ENCODE measurements at regions not wholly inside any gene's neighbourhood (a gene's known extent, or its start where the extent isn't known, plus 50 kb on each side); places are given as distances from the start of the nearest gene placed in this dataset.

DNA sequence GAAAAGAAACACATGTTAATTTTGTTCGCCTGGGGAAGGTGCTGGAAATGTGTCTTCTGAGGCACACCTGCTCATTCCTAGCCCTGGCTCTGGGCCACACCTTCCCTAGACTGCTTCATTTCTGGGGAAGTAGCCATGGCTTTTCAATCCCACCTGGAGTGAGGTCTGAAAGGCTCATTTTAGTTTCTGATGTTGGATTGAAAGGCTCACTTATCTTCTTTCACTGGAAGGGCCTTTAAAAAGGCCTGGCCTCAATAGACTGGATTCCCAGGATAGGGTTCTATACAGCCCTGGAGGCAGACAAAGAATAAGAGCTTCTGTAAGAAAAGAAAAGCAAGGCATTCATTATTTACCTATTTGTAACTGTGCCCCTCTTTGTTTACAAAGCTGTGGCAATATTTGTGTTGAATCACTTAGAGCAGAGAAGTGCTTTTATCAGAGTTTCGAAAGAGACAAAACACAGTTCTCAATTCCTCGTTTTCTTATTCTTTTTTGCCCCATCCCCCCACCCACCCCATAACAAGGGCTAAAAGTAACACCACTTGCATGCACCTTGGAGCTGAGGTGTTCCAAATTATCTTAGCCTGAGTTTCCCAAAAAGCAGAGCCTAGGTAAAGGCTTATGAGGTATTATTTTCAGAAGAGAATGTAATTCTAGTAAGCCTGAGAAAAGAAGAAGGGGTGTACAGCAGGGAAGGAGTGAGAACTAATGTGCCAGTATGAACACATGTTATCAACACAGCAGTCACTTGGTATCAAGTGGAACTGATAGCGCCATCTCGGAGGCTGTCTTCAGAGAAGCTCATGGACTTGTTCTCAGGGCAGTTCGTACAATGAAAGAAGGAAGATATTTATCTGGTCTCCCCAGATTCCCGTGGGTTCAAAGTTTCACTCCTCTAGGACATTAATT is 413.1 kb downstream of the KCTD16 start:
- dilution Hi-C loops (cut with MboI; ENCODE audit: extremely low pct_ligation_motif_present, low sequenced_read_pairs) = no loop called here
- no peaks in the 10 kb centered on the region for H3K9me1 ChIP-seq (ENCODE audit: control insufficient read depth, extremely low read depth, insufficient read depth, low read length)
- no peaks in the 10 kb centered on the region for H3K9me3 ChIP-seq (ENCODE audit: control insufficient read depth, low read depth, low read length)
- no peaks in the 10 kb centered on the region for H3K79me2 ChIP-seq (ENCODE audit: control insufficient read depth, insufficient read depth, low read length)
- no peaks in the 10 kb centered on the region for H4K20me1 ChIP-seq (ENCODE audit: control insufficient read depth, extremely low read depth, insufficient read depth, low read length)
- H3K4me2 ChIP-seq (ENCODE audit: control insufficient read depth, extremely low read depth, insufficient read depth, low read depth, low read length) = no peak overlapping the region
- H3K27me3 ChIP-seq (ENCODE audit: control insufficient read depth, extremely low read depth, insufficient read depth, low read length) = no peaks in the 10 kb centered on the region
- DNase-seq (ENCODE audit: low read depth, low spot score) = no peak
- no peaks in the 10 kb centered on the region for H3K4me1 ChIP-seq (ENCODE audit: control insufficient read depth, extremely low read depth, insufficient read depth, low read length)
- TF ChIP-seq, protein P1, sequence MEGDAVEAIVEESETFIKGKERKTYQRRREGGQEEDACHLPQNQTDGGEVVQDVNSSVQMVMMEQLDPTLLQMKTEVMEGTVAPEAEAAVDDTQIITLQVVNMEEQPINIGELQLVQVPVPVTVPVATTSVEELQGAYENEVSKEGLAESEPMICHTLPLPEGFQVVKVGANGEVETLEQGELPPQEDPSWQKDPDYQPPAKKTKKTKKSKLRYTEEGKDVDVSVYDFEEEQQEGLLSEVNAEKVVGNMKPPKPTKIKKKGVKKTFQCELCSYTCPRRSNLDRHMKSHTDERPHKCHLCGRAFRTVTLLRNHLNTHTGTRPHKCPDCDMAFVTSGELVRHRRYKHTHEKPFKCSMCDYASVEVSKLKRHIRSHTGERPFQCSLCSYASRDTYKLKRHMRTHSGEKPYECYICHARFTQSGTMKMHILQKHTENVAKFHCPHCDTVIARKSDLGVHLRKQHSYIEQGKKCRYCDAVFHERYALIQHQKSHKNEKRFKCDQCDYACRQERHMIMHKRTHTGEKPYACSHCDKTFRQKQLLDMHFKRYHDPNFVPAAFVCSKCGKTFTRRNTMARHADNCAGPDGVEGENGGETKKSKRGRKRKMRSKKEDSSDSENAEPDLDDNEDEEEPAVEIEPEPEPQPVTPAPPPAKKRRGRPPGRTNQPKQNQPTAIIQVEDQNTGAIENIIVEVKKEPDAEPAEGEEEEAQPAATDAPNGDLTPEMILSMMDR (optimal IDR thresholded peaks at IDR 0.05 in 1 of 3, IDR thresholded peaks at IDR 0.05 in 1 of 3, conservative IDR thresholded peaks at IDR 0.05 in 1 of 3; ENCODE audit: extremely low read depth in 1 of 3, insufficient read depth in 2 of 3, low read length in 3 of 3) = no peak
- TF ChIP-seq EZH2 (IDR thresholded peaks at IDR 0.05; ENCODE audit: low read length) = no peak
- H3K27ac ChIP-seq (ENCODE audit: control insufficient read depth, insufficient read depth, low read length) = no peak overlapping the region
- no peak for FAIRE-seq
- H3K4me3 ChIP-seq (ENCODE audit: control insufficient read depth in 2 of 3, extremely low read depth in 1 of 3, insufficient read depth in 2 of 3, low read depth in 1 of 3, low read length in 3 of 3) = no peak overlapping the region
- H2AFZ ChIP-seq (ENCODE audit: control insufficient read depth, low read length) = no peak overlapping the region
- H3K36me3 ChIP-seq (ENCODE audit: control insufficient read depth in 2 of 2, extremely low read depth in 1 of 2, insufficient read depth in 2 of 2, low read length in 2 of 2) = no peaks in the 10 kb centered on the region
- no peak overlapping the region for H3K9ac ChIP-seq (ENCODE audit: control insufficient read depth, extremely low read depth, insufficient read depth, low read length)

DNA sequence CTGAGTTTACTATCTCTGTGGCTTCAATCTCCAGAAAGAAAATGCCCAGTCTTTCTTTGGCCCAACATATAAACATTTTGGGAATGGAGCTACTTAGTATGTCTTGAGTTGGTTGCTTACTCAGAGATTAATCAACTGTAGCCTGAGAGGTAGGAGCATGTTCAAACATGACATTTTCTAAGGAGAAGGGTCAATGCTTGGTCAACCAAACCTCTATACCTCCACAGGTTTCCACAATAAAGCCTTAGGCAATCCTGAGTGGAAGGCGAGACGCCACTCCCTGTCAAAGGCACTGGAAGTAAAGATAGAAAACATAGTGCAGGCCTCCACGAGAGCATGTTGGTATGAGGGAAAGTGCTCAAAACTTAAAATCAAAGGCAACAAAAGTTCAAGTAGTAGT is 411.4 kb downstream of the KCTD16 start:
- Histone ChIP-seq H3K27ac (ENCODE audit: control insufficient read depth, insufficient read depth, low read length) (no peak overlapping the region), H4K20me1 (ENCODE audit: control insufficient read depth, extremely low read depth, insufficient read depth, low read length) (no peaks in the 10 kb centered on the region), H3K9me1 (ENCODE audit: control insufficient read depth, extremely low read depth, insufficient read depth, low read length) (no peaks in the 10 kb centered on the region), H3K27me3 (ENCODE audit: control insufficient read depth, extremely low read depth, insufficient read depth, low read length) (no peaks in the 10 kb centered on the region), H3K4me1 (ENCODE audit: control insufficient read depth, extremely low read depth, insufficient read depth, low read length) (no peaks in the 10 kb centered on the region), H3K4me2 (ENCODE audit: control insufficient read depth, extremely low read depth, insufficient read depth, low read depth, low read length) (no peak overlapping the region), H2AFZ (ENCODE audit: control insufficient read depth, low read length) (no peak overlapping the region), H3K79me2 (ENCODE audit: control insufficient read depth, insufficient read depth, low read length) (no peaks in the 10 kb centered on the region), H3K36me3 (ENCODE audit: control insufficient read depth in 2 of 2, extremely low read depth in 1 of 2, insufficient read depth in 2 of 2, low read length in 2 of 2) (no peaks in the 10 kb centered on the region), H3K9ac (ENCODE audit: control insufficient read depth, extremely low read depth, insufficient read depth, low read length) (no peak overlapping the region), H3K4me3 (ENCODE audit: control insufficient read depth in 2 of 3, extremely low read depth in 1 of 3, insufficient read depth in 2 of 3, low read depth in 1 of 3, low read length in 3 of 3) (no peak overlapping the region), H3K9me3 (ENCODE audit: control insufficient read depth, low read depth, low read length) (no peaks in the 10 kb centered on the region)
- DNase-seq (ENCODE audit: low read depth, low spot score) (no peak), FAIRE-seq (no peak)
- TF ChIP-seq, protein P1 (optimal IDR thresholded peaks at IDR 0.05 in 1 of 3, IDR thresholded peaks at IDR 0.05 in 1 of 3, conservative IDR thresholded peaks at IDR 0.05 in 1 of 3; ENCODE audit: extremely low read depth in 1 of 3, insufficient read depth in 2 of 3, low read length in 3 of 3) = no peak
- no peak for TF ChIP-seq EZH2 (IDR thresholded peaks at IDR 0.05; ENCODE audit: low read length)
- dilution Hi-C loops (cut with MboI; ENCODE audit: extremely low pct_ligation_motif_present, low sequenced_read_pairs) = no loop called here

All from keratinocyte (primary cell).